Right ventricle myocardium superior (tissue), 1 donor: ENCODE measurements at regions not wholly inside any gene's neighbourhood (a gene's known extent, or its start where the extent isn't known, plus 50 kb on each side); places are given as distances from the start of the nearest gene placed in this dataset.
"Not testable (repeated sequence)": the region's sequence is repeated elsewhere in the genome, so short reads cannot be mapped to it uniquely, and the experiment has no call there.

ENCODE experiments used
- ATAC-seq: fragments of 200-7000 bp; cut with Tn5 transposase; one replicate; pipeline ENCODE4 v1.9.1; 2020; ENCODE audit warnings: mild to moderate bottlenecking; ENCODE audit not compliant: poor library complexity
- DNase-seq: peaks from one replicate; pipeline ENCODE4 v3.0.0-alpha.2; 2020
- intact Hi-C: fragments of 100-400 bp; cut with DNase I; formaldehyde crosslinking; loops from one replicate; pipeline ENCODE4 v1.11.2; 2022
- donor health status: DM: no; HTN: yes; CAD: no; lungs with severe emphysema.

DNA sequence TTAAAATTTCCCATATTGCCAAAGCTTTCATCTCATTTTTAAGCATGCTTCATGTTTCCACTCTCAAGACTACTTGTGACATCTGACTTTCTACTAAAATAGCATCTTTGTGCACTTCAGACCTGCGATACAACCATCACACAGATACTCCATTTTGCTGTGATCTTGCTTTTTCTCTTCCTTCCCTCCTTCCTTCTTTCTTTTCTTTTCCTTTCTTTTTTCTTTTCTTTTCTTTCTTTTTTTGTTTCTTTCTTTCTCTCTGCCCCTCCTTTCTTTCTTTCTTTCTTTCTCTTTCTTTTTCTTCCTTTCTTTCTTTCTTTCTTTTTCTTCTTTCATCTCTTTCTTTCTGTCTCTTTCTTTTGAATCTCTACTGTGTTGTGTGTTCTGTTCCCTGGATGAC lies 194.0 kb upstream of the KCND2 start:
- no peak for DNase-seq
- ATAC-seq: no peak
- intact Hi-C loops: no loop called here

DNA sequence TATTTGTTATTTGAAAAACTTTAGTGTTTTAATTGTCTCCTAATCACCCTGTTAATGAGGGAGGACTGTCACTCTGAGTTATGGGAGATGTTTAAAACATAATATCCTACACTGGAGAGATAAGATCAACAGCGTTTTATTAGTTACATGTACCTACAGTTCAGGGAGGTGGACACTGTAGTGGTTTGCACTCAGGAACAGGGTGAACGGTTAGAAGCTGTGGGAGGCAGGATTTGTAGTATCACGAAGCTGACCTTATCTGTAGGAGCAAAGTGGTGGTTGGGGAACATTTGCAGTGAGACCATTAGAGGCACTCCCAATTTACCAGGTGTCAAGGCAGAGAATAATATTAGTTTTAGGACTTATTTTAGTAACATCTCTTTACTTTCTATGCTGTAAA lies 193.3 kb upstream of the KCND2 start:
- ATAC-seq (no peak), DNase-seq (no peak)
- intact Hi-C loops: no loop called here

DNA sequence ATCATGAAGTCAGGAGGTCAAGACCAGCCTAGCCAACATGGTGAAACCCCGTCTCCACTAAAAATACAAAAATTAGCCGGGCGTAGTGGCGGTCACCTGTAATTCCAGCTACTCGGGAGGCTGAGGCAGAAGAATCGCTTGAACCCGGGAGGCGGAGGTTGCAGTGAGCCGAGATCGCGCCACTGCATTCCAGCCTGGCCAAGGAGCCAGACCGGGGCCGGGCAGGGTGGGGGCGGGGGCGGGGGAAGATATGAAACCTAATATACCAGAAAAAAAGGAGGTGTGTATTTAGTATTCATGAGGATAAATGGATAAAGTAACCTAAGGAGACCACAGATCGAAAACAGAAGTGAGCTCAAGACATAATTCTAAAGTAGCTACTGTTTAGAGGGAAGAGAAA lies 186.5 kb upstream of the KCND2 start:
- ATAC-seq, DNase-seq, intact Hi-C loops: not testable (repeated sequence)

DNA sequence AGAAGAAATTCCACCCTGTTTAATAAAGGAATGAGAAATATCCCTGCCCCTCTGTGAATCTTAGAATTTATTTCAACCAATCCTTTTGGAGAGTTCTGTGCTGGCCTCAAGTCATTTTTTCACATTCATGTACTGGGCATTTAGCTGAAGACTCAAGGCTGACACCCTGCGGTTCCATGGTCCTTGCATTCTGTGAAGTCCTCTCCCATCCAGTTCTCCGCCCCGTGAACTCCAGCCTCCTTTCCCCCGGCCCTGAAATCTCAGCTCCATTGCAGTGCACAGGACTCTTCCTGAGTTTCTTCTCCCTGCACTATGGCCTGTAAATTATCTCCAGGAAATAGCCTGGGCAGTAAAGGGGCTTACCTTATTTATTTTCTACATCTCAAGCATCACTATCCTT lies 183.0 kb upstream of the KCND2 start:
- DNase-seq (no peak), ATAC-seq (no peak)
- intact Hi-C loops: no loop called here

DNA sequence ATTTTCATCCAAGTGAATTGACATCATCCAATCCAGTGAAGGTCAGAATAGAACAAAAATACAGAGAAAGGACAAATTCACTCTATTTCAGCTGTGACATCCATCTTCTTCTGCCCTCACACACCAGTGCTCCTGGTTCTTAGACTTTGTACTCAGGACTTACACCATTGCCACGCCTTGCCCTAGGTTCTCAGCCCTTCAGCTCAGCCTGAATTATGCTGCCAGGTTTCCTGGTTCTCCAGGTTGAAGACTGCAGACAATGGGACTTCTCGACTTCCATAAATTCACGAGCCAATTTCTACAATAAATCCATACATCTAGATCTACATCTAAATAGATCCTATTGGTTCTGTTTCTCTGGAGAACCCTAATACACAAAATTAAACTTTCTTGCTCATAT lies 181.2 kb upstream of the KCND2 start:
- DNase-seq (no peak), ATAC-seq (no peak)
- intact Hi-C loops: no loop called here

DNA sequence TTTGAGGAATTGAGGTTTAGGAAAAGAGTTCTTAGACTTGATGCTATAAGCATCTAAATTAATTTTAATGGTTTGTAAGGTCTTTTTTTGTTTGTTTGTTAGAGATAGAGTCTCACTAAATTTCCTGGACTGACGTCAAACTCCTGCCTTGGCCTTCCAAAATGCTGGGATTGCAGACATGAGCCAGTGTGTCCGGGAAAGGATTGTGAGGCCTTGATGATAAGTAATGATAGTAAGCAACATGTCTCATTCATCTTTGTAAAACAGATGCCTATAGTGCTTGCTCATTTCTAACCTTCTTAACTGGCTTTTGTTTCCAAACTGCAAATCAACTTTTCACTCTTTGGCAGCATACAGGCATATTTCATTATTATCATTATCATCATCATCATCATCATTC lies 176.0 kb upstream of the KCND2 start:
- intact Hi-C loops: no loop called here
- DNase-seq (no peak), ATAC-seq (no peak)

DNA sequence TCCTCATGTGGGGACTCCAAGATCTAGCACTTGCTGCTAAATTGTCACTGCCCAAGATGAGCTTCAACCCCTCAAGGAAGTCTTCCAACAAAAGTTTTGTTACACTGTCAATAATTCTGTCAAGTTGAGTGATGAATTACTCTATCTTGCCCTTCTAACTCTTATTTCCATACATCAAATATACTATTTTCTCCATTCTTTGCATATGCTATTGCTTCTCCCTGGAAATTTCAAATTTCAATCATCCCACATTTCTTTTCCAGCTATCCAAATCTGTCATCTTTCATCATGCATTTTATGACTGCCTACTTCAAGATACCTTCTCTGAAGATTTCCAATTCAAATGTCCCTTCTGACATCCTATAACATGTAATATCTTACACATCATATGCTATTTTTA lies 175.2 kb upstream of the KCND2 start:
- DNase-seq (no peak), ATAC-seq (no peak)
- intact Hi-C loops: no loop called here

DNA sequence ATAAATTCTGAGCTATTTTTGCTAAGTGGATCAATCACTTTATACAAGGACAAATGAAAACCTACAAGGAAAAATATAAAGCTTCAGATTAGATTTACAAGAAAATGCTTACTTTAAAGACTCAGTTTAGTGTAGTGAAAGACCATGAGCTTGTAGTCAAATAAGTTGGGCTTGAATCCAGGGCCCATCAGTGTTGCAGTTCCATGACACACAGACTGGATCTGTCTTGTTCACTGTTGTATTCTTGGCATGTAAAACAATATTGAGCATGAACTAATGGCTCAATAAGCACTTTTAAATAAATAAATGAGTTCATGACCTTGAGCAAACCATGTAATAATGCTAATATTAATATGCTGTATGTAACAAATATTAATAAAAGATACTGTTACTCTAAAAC lies 164.6 kb upstream of the KCND2 start:
- intact Hi-C loops: no loop called here
- DNase-seq (no peak), ATAC-seq (no peak)

DNA sequence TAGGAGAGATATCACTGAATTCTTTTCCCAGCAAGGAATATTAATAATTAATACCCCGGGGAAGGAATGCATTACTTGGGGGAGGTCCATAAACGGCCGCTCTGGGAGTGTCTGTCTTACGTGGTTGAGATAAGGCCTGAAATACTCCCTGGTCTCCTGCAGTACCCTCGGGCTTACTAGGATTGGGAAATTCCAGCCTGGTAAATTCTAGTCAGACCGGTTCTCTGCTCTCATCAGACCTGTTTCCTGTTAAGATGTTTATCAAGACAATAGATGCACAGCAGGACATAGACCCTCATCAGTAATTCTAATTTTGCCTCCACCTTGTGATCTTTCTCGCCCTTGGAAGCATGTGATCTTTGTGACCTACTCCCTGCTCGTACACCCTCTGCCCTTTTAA lies 162.8 kb upstream of the KCND2 start:
- intact Hi-C loops: no loop called here
- DNase-seq (no peak), ATAC-seq (no peak)

DNA sequence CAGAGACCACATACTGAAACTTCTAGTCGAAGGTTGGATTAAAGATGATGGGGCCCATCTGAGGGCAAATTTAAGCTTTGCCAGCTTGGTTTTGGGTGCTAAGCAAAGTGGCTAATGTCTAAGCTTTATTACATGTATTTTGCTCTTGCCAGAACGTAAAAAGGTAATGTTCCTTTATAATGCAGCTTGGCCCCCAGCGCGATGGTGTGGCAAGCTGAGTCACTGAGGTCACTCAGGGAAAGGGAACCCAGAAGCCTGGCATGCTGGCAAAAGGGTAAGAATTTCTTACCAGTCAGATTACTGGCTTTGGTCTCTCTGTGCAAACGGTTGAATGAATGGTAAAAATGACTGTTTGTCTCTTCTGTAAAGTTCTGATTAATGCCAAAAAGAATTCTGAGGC lies 158.3 kb upstream of the KCND2 start:
- DNase-seq (no peak), ATAC-seq (no peak)
- intact Hi-C loops: no loop called here

DNA sequence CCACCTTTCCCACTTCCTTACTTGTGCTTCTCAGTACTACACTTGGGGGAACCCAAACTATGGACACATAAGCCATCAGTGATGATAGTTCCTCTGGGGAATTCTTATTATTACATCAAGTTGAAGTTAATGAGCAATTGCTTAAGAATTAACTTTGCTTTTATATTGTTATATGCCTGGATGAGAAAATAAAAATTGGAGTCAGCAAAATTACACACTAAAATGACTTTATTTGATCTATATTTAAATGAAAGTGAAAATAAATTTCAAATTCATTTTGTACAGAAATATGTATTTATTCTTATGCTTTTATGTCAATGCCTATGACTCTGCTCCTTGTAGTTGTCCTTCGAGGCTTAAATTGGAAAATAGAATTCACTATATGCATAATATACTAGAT lies 149.4 kb upstream of the KCND2 start:
- ATAC-seq (no peak), DNase-seq (no peak)
- intact Hi-C loops: no loop called here

DNA sequence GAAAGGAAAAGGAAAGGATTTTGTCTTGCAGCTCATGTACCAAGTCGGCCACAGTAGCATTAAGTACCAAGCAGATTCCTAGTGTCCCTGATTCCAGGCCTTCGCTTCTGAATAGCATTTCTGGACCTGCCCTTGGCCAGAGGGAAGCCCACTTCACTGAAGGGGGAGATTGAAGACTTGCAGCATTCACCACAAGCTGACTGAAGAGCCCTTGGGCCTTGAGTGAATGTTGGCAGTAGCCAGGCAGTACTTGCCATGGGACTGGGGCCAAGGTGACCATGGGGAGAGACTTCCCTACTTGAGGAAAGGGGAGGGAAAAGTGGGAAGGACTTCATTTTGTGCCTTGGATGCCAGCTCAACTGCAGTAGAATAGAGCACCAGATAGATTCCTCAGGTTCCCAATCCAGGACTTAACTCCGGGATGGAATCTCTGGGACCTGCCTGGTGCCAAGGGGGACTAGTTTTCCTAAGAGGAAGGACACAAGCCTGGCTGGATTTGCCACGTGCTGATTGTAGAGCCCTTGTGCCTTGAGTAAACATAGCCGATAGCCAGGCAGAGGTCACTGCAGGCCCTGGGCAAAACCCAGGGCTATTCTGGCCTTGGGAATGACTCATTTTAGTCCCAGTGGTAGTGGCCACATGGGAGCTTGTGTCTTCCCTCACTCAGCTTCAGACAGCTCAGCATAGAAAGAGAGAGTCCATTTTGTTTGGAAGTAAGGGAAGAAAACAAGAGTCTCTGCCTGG lies 141.7 kb upstream of the KCND2 start:
- intact Hi-C loops: no loop called here
- ATAC-seq (no peak), DNase-seq (no peak)

DNA sequence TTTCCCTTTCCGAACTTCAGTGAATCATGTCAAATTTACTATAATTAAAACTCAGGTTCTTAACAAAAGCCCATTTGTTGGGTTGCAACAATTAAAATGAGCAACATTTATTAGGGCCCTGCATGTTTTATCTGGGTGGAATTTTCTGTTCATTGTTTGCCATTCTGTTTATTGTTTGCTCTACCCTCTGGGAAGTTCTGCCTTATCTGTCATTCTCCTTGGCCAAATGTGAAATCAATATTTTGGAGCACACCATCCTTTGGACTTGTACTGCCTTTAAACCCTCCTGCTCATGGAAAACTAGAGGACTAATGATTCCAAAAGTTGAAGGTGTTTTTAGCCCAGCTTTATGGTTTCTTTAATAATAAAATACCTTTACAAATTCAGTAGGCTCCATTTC lies 134.5 kb upstream of the KCND2 start:
- intact Hi-C loops: no loop called here
- DNase-seq (no peak), ATAC-seq (no peak)

DNA sequence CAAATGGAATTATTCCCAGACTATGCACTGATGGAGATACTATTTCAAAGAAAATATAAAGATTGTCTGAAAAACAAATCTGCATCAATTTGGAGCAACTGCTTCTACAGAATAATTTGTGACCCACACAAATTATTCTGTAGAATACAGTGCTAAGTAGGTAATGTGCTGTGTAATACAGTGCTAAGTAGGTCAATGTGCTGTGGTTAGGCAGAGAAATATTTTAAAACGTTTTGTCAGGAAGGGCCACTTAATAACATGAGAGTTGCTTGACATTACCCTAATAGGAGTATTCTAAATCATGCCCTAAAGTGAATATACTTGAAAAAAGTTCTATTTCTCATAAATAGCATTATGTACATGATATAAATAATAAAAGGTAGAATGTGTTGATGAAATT lies 116.5 kb upstream of the KCND2 start:
- ATAC-seq (no peak), DNase-seq (no peak)
- intact Hi-C loops: no loop called here

DNA sequence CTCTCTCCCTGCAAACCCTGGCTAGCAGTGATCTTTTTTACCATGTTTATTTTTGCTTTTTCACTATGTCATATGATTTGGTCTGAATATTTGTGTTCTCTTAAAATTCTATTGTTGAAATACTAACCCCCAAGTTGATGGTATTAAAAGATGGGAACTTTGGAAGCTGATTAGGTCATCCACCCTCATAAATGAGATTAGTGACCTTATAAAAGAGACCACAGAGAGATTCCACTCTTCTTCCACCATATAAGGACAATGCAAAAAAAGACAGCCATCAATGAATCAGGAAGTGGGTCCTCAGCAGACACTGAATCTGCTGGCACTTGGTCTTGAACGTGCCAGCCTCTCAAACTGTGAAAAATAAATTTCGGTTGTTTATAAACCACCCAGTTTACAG lies 112.8 kb upstream of the KCND2 start:
- ATAC-seq (no peak), DNase-seq (no peak)
- intact Hi-C loops: no loop called here

DNA sequence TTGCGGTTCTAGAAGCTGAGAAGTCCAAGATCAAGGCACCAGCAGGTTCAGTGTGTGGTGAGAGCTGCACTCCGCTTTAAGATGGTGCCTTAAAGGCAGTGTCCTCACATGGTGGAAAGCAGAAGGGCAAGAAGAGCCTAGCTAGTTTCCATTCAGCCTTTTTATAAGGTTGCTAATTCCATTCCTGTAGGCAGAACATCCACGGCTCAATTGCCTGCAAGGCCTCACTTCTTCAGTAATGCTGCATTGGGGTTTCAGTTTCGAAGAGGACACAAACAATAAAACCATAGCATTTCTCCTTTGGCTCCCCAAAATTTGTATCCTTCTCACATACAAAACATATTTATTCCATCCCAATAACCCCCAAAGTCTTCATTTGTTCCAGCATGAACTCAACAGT lies 109.5 kb upstream of the KCND2 start:
- ATAC-seq (no peak), DNase-seq (no peak)
- intact Hi-C loops: no loop called here

DNA sequence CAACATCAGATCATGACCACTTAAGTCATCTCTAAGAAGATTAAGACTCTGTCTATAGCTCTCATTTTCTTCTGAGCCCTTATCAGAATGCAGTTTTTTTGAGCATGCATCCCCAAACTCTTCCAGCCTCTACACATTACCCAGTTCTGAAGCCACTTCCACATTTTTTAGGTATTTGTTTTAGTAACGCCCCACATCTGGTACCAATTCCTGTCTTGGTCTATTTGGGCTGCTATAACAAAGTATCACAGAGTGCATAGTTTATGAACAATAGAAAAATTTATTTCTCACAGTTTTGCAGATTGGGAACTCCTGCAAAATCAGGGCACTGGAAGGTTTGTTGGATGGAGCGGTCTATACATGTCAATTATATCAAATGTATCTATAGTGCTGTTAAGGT lies 107.7 kb upstream of the KCND2 start:
- intact Hi-C loops: no loop called here
- DNase-seq: no peak
- no peak for ATAC-seq

DNA sequence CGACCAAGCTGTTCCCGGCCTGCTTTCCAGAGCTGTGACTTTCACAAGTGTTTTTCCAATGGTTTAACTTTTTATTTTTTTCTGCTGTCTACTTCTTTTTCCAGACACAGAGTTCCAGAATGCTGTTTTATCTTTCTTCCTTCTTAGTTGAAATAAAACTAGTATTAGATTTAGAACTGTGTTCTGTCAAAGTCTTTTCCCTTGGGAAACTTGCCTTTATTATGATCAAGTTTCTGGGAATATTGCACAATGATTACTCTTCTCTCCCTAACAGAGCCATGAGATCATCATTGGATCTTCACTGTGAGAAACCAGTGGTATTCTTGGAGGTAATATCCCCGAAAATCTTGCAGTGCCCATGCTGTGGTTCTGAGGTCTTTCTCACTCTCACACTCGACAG lies 104.9 kb upstream of the KCND2 start:
- DNase-seq: peak; percentile 31
- intact Hi-C loops: no loop called here
- peak; percentile 85 for ATAC-seq

DNA sequence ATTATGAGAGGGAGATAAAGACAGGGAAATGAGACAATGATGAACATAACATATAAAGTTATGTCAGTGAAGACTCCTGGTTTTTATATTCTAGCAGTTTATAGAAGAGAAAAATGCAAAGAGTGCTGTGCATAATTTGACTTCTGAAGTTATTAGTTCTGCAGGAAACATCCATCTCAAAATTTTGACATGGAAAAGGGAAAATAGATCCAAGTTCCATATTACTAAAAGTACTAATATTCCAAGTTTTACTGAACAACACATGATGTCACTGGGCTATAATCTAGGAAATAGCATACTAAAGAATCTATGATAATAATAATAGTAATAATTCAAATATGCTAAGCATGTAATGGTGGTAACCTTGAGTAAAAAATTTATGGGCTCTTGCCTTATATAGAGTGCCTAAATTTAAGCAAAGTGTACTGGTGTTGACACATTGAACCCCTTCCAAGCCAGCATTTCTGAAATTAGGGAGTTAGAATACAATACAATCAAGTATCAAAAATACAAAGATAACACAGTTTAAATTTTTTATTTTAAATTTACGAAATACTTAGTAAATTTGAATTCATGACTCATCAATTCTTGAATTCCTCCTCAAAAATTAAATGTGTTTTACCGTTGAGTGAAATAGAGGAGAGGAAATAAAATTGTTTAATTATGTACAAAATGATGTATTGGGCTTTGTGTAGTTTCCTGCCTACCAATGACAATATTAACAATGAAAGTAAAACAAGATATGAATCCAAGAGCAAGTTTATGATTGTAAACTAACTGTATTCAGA lies 102.8 kb upstream of the KCND2 start:
- DNase-seq (no peak), ATAC-seq (no peak)
- intact Hi-C loops: no loop called here

DNA sequence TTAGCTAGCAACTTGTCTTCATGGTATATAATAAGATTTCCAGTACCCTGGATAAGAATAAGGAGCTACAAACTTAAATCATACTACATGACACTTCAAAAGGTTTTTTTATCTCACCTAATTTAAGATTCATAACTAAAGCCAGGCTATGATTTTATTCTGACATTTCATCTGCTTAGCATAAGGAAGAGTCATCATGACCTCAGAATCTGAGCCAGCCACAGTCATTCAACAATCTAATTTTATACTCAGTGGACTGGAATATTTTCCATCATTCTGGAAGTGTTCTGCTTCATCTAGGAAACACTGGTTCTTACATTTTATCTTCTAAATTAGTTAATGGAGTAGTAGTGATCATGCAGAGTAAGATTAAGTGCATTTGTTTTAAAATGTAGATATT lies 102.1 kb upstream of the KCND2 start:
- ATAC-seq (peak; percentile 58), DNase-seq (no peak)
- intact Hi-C loops: no loop called here

DNA sequence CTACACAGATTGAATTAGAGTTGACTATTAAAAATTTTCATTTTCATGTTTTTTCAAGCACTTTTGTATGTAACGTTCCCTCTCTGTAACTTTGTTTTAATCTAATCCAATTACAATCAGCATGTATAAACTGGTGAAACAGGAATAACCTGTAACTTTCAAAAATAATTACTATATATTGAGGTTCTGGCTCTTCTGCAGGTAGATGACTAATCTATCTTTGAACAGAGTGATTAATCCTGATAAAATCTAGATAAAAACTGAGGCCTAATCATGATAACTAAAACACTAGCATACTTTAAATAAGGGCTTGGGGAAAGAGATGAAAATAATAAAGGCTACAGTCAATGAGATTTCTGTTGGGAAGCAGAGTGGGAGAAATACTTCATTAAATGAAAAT lies 101.6 kb upstream of the KCND2 start:
- ATAC-seq: no peak
- no peak for DNase-seq
- intact Hi-C loops: no loop called here
